Liver (tissue), 8 donors: ENCODE measurements at regions not wholly inside any gene's neighbourhood (a gene's known extent, or its start where the extent isn't known, plus 50 kb on each side); places are given as distances from the start of the nearest gene placed in this dataset.

Source experiments
- DNase-seq: peaks from one replicate; pipeline ENCODE4 v3.0.0-alpha.2; 2017; ENCODE audit warnings: low spot score
- H3K27ac ChIP-seq, 2 donors: one replicate each; pipeline ENCODE4 v1.7.0; 2013; ENCODE audit warnings: inconsistent platforms in 2 of 2, low read length in 2 of 2, control low read depth in 1 of 2, low read depth in 1 of 2, mild to moderate bottlenecking in 1 of 2
- H3K27me3 ChIP-seq, 4 donors: one replicate each; pipeline versions ENCODE4 v1.6.1 to v1.7.0; 2013; ENCODE audit warnings: low read length in 3 of 4, inconsistent platforms in 1 of 4, mild to moderate bottlenecking in 1 of 4, moderate library complexity in 1 of 4; ENCODE audit not compliant: control insufficient read depth in 4 of 4, insufficient read depth in 4 of 4
- H3K36me3 ChIP-seq, 4 donors: one replicate each; pipeline versions ENCODE4 v1.6.1 to v1.7.0; 2013; ENCODE audit warnings: low read length in 3 of 4, mild to moderate bottlenecking in 3 of 4, low read depth in 1 of 4, moderate library complexity in 1 of 4; ENCODE audit not compliant: control insufficient read depth in 4 of 4, insufficient read depth in 3 of 4
- H3K4me1 ChIP-seq, 4 donors: one replicate each; pipeline versions ENCODE4 v1.6.1 to v1.7.0; 2013; ENCODE audit warnings: low read length in 3 of 4, mild to moderate bottlenecking in 3 of 4, moderate library complexity in 1 of 4; ENCODE audit not compliant: control insufficient read depth in 4 of 4, insufficient read depth in 4 of 4
- H3K4me3 ChIP-seq, 3 donors: one replicate each; pipeline versions ENCODE4 v1.6.1 to v1.7.0; 2013; ENCODE audit warnings: low read length in 3 of 3, control low read depth in 1 of 3, low read depth in 1 of 3, mild to moderate bottlenecking in 1 of 3
- H3K9ac ChIP-seq, 2 donors: one replicate each; pipeline ENCODE4 v1.7.0; 2013; ENCODE audit warnings: low read length in 2 of 2, mild to moderate bottlenecking in 2 of 2, moderate library complexity in 2 of 2, control low read depth in 1 of 2, low read depth in 1 of 2
- H3K9me3 ChIP-seq, 4 donors: one replicate each; pipeline versions ENCODE4 v1.6.1 to v1.7.0; 2013; ENCODE audit warnings: low read length in 3 of 4; ENCODE audit not compliant: control insufficient read depth in 4 of 4
- ATF3 ChIP-seq: IDR thresholded peaks from 2 replicates; pipeline ENCODE4 v1.6.1; 2016; ENCODE audit warnings: antibody characterized with exemption
- CTCF ChIP-seq: fragments of 150-350 bp; IDR thresholded peaks from 2 replicates; pipeline ENCODE4 v1.5.1; 2017; ENCODE audit warnings: improper control_type of control experiment, low read depth, low read length; ENCODE audit not compliant: missing input control
- EGR1 ChIP-seq, 2 donors: IDR thresholded peaks; 2 replicates each; pipeline ENCODE4 v1.6.1; 2016 to 2018; ENCODE audit warnings: antibody characterized with exemption in 2 of 2, low read depth in 2 of 2
- FOXA1 ChIP-seq: IDR thresholded peaks from 2 replicates; pipeline ENCODE4 v1.6.1; 2016; ENCODE audit warnings: antibody characterized with exemption
- FOXA2 ChIP-seq: IDR thresholded peaks from 2 replicates; pipeline ENCODE4 v1.6.1; 2016; ENCODE audit warnings: antibody characterized with exemption
- HNF4A ChIP-seq, 2 donors: conservative IDR thresholded peaks; 2 replicates each; pipeline ENCODE4 v1.6.1; 2016; ENCODE audit warnings: antibody characterized with exemption in 2 of 2, mild to moderate bottlenecking in 2 of 2
- HNF4G ChIP-seq: IDR thresholded peaks from 2 replicates; pipeline ENCODE4 v1.6.1; 2016; ENCODE audit warnings: antibody characterized with exemption
- JUND ChIP-seq, 2 donors: IDR thresholded peaks; 2 replicates each; pipeline ENCODE4 v1.6.1; 2016; ENCODE audit warnings: antibody characterized with exemption in 2 of 2
- MAX ChIP-seq: IDR thresholded peaks from 2 replicates; pipeline ENCODE4 v1.6.1; 2016; ENCODE audit warnings: antibody characterized with exemption
- NR2F2 ChIP-seq: IDR thresholded peaks from 2 replicates; pipeline ENCODE4 v1.6.1; 2016; ENCODE audit warnings: antibody characterized with exemption
- RAD21 ChIP-seq, 2 donors: IDR thresholded peaks; 2 replicates each; pipeline ENCODE4 v1.6.1; 2016; ENCODE audit warnings: antibody characterized with exemption in 2 of 2, mild to moderate bottlenecking in 2 of 2
- RXRA ChIP-seq, 2 donors: IDR thresholded peaks; 2 replicates each; pipeline ENCODE4 v1.6.1; 2017 to 2018; ENCODE audit warnings: antibody characterized with exemption in 2 of 2, mild to moderate bottlenecking in 1 of 2
- SP1 ChIP-seq: IDR thresholded peaks from 2 replicates; pipeline ENCODE4 v1.6.1; 2018; ENCODE audit warnings: antibody characterized with exemption, mild to moderate bottlenecking
- TAF1 ChIP-seq: conservative IDR thresholded peaks from 2 replicates; pipeline ENCODE4 v1.6.1; 2016; ENCODE audit warnings: antibody characterized with exemption, mild to moderate bottlenecking
- YY1 ChIP-seq: IDR thresholded peaks from 2 replicates; pipeline ENCODE4 v1.6.1; 2016; ENCODE audit warnings: antibody characterized with exemption, mild to moderate bottlenecking
- WGBS: extraction: QIAGEN DNeasy Blood & Tissue Kit; methylation state at CpG from one replicate; pipeline ENCODE4 v1.1.7; 2013; 5-methylcytosine and 5-hydroxymethylcytosine counted together
- TF ChIP-seq, protein P1 (sequence below): IDR thresholded peaks from 2 replicates; pipeline ENCODE4 v1.6.1; 2016; ENCODE audit warnings: antibody characterized with exemption
- TF ChIP-seq, protein P2 (sequence below): IDR thresholded peaks from 2 replicates; pipeline ENCODE4 v1.6.1; 2016; ENCODE audit warnings: antibody characterized with exemption, mild to moderate bottlenecking
- donor health status: healthy.
- donor health status: healthy.
- donor health status: healthy.
- donor health status: healthy.
- donor health status: healthy.

- no peak for DNase-seq
- TF ChIP-seq RXRA (IDR thresholded peaks at IDR 0.05) (no peak), EGR1 (IDR thresholded peaks at IDR 0.05; ENCODE audit: low read depth in 2 of 2) (no peak), SP1 (no peak), HNF4G (no peak), RAD21 (IDR thresholded peaks at IDR 0.05) (no peak), JUND (IDR thresholded peaks at IDR 0.05) (no peak), MAX (no peak), FOXA1 (no peak), TAF1 (no peak)
- TF ChIP-seq, protein P1, sequence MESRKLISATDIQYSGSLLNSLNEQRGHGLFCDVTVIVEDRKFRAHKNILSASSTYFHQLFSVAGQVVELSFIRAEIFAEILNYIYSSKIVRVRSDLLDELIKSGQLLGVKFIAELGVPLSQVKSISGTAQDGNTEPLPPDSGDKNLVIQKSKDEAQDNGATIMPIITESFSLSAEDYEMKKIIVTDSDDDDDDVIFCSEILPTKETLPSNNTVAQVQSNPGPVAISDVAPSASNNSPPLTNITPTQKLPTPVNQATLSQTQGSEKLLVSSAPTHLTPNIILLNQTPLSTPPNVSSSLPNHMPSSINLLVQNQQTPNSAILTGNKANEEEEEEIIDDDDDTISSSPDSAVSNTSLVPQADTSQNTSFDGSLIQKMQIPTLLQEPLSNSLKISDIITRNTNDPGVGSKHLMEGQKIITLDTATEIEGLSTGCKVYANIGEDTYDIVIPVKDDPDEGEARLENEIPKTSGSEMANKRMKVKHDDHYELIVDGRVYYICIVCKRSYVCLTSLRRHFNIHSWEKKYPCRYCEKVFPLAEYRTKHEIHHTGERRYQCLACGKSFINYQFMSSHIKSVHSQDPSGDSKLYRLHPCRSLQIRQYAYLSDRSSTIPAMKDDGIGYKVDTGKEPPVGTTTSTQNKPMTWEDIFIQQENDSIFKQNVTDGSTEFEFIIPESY: no peak
- TF ChIP-seq, protein P2, sequence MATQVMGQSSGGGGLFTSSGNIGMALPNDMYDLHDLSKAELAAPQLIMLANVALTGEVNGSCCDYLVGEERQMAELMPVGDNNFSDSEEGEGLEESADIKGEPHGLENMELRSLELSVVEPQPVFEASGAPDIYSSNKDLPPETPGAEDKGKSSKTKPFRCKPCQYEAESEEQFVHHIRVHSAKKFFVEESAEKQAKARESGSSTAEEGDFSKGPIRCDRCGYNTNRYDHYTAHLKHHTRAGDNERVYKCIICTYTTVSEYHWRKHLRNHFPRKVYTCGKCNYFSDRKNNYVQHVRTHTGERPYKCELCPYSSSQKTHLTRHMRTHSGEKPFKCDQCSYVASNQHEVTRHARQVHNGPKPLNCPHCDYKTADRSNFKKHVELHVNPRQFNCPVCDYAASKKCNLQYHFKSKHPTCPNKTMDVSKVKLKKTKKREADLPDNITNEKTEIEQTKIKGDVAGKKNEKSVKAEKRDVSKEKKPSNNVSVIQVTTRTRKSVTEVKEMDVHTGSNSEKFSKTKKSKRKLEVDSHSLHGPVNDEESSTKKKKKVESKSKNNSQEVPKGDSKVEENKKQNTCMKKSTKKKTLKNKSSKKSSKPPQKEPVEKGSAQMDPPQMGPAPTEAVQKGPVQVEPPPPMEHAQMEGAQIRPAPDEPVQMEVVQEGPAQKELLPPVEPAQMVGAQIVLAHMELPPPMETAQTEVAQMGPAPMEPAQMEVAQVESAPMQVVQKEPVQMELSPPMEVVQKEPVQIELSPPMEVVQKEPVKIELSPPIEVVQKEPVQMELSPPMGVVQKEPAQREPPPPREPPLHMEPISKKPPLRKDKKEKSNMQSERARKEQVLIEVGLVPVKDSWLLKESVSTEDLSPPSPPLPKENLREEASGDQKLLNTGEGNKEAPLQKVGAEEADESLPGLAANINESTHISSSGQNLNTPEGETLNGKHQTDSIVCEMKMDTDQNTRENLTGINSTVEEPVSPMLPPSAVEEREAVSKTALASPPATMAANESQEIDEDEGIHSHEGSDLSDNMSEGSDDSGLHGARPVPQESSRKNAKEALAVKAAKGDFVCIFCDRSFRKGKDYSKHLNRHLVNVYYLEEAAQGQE: no peak
Measured at GRCh38 chr10:56785292-56785691, 424.2 kb upstream of the ZWINT start.

DNA sequence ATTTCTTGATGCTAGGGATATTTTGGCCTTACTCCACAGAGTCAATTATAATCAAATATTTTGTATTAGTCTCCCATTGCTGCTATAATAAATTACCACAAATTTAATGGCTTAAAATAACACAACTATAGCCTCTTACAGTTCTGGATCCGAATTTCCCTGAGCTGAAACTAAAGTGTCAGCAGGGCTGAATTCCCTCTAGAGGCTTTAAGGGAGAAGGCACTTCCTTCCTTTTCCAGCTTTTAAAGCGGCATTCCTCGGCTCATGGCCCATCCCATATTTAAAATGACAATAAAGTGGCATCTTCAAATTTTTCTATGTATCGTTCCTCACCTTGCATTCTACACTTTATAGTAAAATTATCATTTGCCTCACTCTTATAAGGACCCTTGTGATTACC lies 421.4 kb upstream of the ZWINT start:
- TF ChIP-seq EGR1 (IDR thresholded peaks at IDR 0.05; ENCODE audit: low read depth in 2 of 2) (no peak), HNF4A (conservative IDR thresholded peaks at IDR 0.05) (no peak), NR2F2 (no peak), RAD21 (IDR thresholded peaks at IDR 0.05) (no peak), YY1 (no peak), ATF3 (no peak), SP1 (no peak), FOXA2 (no peak), MAX (no peak), CTCF (no peak), FOXA1 (no peak), JUND (IDR thresholded peaks at IDR 0.05) (no peak), TAF1 (no peak), HNF4G (no peak)
- TF ChIP-seq, protein P2: no peak
- TF ChIP-seq, protein P1: no peak
- WGBS: 40% methylated on average over 4 of the region's 4 CpGs
- no peak overlapping the region for H3K9ac ChIP-seq
- no peak for DNase-seq
- H3K27me3 ChIP-seq: no peaks in the 10 kb centered on the region
- no peaks in the 10 kb centered on the region for H3K4me1 ChIP-seq
- H3K9me3 ChIP-seq: no peaks in the 10 kb centered on the region
- H3K4me3 ChIP-seq: no peak overlapping the region
- no peaks in the 10 kb centered on the region for H3K36me3 ChIP-seq
- no peak overlapping the region for H3K27ac ChIP-seq

More at GRCh38 chr10:56785292-56785691, 424.2 kb upstream of the ZWINT start:
- no peaks in the 10 kb centered on the region for H3K36me3 ChIP-seq
- H3K27me3 ChIP-seq: no peaks in the 10 kb centered on the region
- no peak overlapping the region for H3K27ac ChIP-seq
- H3K9ac ChIP-seq: no peak overlapping the region
- H3K4me1 ChIP-seq: no peaks in the 10 kb centered on the region
- WGBS: 53% methylated on average over 3 of the region's 3 CpGs
- H3K9me3 ChIP-seq: no peaks in the 10 kb centered on the region
- no peak overlapping the region for H3K4me3 ChIP-seq
